ENCODE measurements at regions not wholly inside any gene's neighbourhood (a gene's known extent, or its start where the extent isn't known, plus 50 kb on each side); places are given as distances from the start of the nearest gene placed in this dataset.

- H3K27ac ChIP-seq: no peak overlapping the region
- TF ChIP-seq CTCF (IDR thresholded peaks at IDR 0.05) (no peak), ZFX (IDR thresholded peaks at IDR 0.05; ENCODE audit: borderline replicate concordance) (no peak)
Measured at GRCh38 chr2:134080386-134081089, 173.3 kb upstream of the MGAT5 start.

DNA sequence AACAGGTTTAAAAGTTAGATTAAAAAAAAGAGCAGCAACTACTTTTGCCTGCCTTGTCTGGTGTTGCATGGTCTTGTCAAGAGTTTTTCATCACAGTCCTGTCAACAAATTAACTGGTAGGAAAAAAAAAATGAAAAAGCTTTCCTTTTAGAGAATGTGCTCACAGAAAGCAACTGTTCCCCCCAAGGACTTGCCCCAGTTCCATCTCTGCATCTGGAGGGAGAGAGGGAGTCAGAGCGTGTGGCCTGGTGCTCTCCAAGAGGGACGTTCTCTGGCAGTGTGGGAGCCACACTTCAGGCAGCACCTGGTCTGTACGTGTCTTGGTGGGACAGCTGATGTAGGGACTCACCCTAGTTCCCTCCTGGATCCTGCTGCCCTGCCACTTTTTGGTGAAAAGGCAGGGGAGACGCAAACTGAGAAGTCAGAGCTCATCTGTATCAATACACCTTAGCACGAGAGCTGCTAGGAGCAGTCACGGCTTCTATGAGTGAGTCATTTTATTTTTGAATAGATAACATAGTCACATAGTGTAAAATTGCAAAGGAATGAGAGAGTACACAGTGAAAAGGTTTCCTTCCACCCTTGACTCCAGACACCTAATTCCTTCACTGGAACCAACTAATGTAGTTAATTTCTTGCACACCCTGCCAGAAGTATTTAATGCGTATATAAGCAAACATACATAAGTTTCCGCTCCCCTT, 172.5 kb upstream of the MGAT5 start:
- no peak for TF ChIP-seq ZFX (IDR thresholded peaks at IDR 0.05; ENCODE audit: borderline replicate concordance)
- no peak for TF ChIP-seq CTCF (IDR thresholded peaks at IDR 0.05)
- H3K27ac ChIP-seq: no peak overlapping the region

DNA sequence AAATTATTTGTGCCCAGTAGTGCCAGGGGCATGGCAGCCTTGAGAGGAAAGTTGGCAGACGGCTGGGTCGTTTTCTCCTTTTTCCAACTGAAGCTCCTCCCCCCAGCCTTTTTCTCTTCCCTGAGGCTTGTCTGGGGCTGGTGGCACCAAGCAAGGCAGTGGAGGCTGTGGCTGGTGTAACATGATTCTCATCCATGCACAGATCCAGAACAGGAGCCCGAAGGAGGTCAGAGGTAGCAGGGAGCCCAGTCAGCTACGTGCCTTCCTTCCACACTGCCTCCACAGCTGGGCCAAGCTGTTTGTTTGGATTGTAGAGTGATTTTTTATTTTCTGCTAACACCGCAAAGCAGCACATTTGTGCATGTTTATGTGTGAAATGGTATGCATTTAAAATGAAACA, 170.3 kb upstream of the MGAT5 start:
- TF ChIP-seq ZFX (IDR thresholded peaks at IDR 0.05; ENCODE audit: borderline replicate concordance) (no peak), CTCF (IDR thresholded peaks at IDR 0.05) (no peak)
- no peak overlapping the region for H3K27ac ChIP-seq

DNA sequence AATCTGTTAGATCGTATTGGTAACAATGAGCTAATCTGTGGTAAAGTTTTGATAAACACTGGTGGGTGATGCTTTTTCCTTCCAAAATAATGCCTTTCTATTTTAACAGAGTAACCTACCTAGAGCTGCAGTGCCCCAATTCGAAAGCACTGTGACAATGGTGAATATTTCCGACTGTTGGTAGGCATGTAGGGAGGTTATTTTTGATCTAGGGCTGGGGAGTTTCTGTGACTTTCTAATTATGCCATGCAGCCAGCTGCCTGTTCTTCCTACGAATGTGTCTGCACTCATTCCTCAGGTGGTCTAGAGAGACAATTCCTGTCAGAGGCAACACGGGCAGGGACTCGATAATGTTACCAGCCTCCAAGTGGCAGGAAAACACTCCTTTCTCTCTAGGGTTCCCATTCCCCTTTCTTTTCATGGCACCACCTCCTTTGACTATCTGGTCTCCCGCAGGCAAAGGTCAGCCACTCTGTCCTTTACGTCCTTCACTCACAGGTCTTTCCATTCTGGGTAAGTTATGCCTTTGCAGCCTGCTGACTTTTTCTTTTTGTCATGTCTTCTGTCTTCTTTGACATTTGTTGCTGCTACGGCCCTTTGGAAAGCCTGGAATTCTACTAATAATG, 167.2 kb upstream of the MGAT5 start:
- no peak overlapping the region for H3K27ac ChIP-seq
- TF ChIP-seq ZFX (IDR thresholded peaks at IDR 0.05; ENCODE audit: borderline replicate concordance) (no peak), CTCF (IDR thresholded peaks at IDR 0.05) (no peak)

- TF ChIP-seq CTCF (IDR thresholded peaks at IDR 0.05) (no peak), ZFX (IDR thresholded peaks at IDR 0.05; ENCODE audit: borderline replicate concordance) (no peak)
- no peak overlapping the region for H3K27ac ChIP-seq
Measured at GRCh38 chr2:134087371-134087921, 166.4 kb upstream of the MGAT5 start.

- TF ChIP-seq CTCF (IDR thresholded peaks at IDR 0.05) (no peak), ZFX (IDR thresholded peaks at IDR 0.05; ENCODE audit: borderline replicate concordance) (no peak)
- no peak overlapping the region for H3K27ac ChIP-seq
Measured at GRCh38 chr2:134089454-134089853, 164.4 kb upstream of the MGAT5 start.

All from 22Rv1 (cell line).